Mucosa of descending colon (tissue), 3 donors: ENCODE measurements at regions not wholly inside any gene's neighbourhood (a gene's known extent, or its start where the extent isn't known, plus 50 kb on each side); places are given as distances from the start of the nearest gene placed in this dataset.

ENCODE experiments used
- ATAC-seq: fragments of 200-7000 bp; cut with Tn5 transposase; one replicate; pipeline ENCODE4 v1.9.1; 2020; ENCODE audit warnings: mild to moderate bottlenecking, moderate library complexity
- DNase-seq, 3 donors: peaks; one replicate each; pipeline ENCODE4 v3.0.0-alpha.2; 2020
- H3K36me3 ChIP-seq: fragments of 200-600 bp; one replicate; pipeline ENCODE4 v1.8.0; 2021; ENCODE audit warnings: low read depth, mild to moderate bottlenecking
- H3K4me1 ChIP-seq: fragments of 200-600 bp; one replicate; pipeline ENCODE4 v1.8.0; 2021; ENCODE audit warnings: low read depth, mild to moderate bottlenecking
- H3K4me3 ChIP-seq: fragments of 200-600 bp; one replicate; pipeline ENCODE4 v1.8.0; 2021; ENCODE audit warnings: mild to moderate bottlenecking
- H3K9me3 ChIP-seq: fragments of 200-600 bp; one replicate; pipeline ENCODE4 v1.8.0; 2021; ENCODE audit warnings: mild to moderate bottlenecking
- intact Hi-C, 2 donors: fragments of 100-400 bp; cut with DNase I in 1 of 2; cut with micrococcal nuclease in 1 of 2; formaldehyde crosslinking; loops; one replicate each; pipeline versions ENCODE4 v1.11.0 to v1.11.1; 2022; cut with DNase I, micrococcal nuclease
- TF ChIP-seq, protein P1 (sequence below): fragments of 200-600 bp; IDR thresholded peaks from one replicate; pipeline ENCODE4 v1.8.0; 2022; ENCODE audit warnings: antibody characterized with exemption, mild to moderate bottlenecking
- donor health status: DM: no; HTN: no; CAD: no; lungs with moderate emphysema.
- donor health status: DM: no; HTN: no; CAD: no.
- donor health status: DM: no; HTN: yes; CAD: no.

DNA sequence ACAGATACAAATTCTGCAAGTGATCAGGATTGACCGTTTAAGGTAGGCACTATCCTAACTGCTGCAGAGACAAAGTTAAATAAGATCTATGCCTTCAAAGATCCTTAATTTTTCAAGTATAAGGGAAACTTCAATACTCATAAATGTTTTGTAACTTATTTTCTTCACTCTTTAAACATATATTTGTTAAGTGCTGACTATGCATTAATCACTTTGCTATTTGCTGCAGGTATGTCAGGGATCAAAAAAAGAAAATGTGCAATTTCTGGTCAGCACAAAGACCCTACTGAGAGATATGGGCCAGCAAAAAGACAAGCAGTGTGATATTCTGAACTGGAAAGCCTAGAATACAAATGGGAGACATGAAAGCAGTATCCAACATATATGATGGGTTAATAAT, 756.1 kb upstream of the PCDH9 start:
- no peaks in the 10 kb centered on the region for H3K4me1 ChIP-seq
- intact Hi-C loops, result no loop called here
- no peak for ATAC-seq
- H3K36me3 ChIP-seq, result no peaks in the 10 kb centered on the region
- H3K4me3 ChIP-seq, result no peak overlapping the region
- TF ChIP-seq, protein P1, sequence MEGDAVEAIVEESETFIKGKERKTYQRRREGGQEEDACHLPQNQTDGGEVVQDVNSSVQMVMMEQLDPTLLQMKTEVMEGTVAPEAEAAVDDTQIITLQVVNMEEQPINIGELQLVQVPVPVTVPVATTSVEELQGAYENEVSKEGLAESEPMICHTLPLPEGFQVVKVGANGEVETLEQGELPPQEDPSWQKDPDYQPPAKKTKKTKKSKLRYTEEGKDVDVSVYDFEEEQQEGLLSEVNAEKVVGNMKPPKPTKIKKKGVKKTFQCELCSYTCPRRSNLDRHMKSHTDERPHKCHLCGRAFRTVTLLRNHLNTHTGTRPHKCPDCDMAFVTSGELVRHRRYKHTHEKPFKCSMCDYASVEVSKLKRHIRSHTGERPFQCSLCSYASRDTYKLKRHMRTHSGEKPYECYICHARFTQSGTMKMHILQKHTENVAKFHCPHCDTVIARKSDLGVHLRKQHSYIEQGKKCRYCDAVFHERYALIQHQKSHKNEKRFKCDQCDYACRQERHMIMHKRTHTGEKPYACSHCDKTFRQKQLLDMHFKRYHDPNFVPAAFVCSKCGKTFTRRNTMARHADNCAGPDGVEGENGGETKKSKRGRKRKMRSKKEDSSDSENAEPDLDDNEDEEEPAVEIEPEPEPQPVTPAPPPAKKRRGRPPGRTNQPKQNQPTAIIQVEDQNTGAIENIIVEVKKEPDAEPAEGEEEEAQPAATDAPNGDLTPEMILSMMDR, result no peak
- H3K9me3 ChIP-seq, result no peaks in the 10 kb centered on the region
- no peak for DNase-seq

DNA sequence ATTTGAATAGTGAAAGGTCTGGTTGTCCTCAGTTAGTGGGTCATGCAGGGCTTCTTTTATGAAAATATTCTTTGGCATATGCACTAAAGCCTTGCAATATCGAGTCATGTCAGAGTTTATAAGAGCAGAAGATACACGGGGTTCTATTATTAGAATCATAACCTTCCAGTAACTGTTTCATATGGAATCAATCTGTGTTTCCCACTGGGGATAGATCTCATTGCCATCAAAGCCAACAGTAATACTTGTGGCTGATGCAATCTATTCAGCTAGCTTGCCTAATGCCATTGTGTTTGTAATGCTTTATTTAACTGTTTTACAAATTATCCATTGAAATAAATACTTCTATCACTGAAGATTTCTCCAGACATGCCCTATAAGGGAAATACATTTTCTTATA, 746.9 kb upstream of the PCDH9 start:
- DNase-seq, result no peak
- Histone ChIP-seq H3K36me3 (no peaks in the 10 kb centered on the region), H3K4me1 (no peaks in the 10 kb centered on the region), H3K9me3 (no peaks in the 10 kb centered on the region), H3K4me3 (no peak overlapping the region)
- no peak for ATAC-seq
- TF ChIP-seq, protein P1, result no peak
- intact Hi-C loops, result no loop called here

DNA sequence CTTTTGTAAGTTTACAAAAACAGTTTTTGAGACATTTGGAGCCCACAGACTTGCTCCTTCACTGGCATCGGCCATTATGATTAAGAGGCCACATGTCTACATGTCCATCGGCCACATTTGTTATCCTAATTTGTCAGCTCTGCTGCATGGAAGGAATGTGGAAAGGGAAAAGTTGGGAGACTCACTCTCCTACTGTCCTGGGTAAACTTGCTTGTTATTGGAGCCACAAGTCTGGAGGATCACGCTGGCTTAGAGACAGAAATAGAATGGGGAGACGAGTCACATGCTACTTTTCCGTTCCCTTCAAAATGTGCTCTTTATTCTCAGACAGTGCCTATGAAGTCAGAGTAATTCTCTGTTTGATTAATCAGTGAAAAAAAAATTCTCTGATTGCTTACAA, 741.2 kb upstream of the PCDH9 start:
- H3K36me3 ChIP-seq, result no peaks in the 10 kb centered on the region
- no peak for ATAC-seq
- H3K4me3 ChIP-seq, result no peak overlapping the region
- H3K9me3 ChIP-seq, result no peaks in the 10 kb centered on the region
- intact Hi-C loops, result no loop called here
- TF ChIP-seq, protein P1, result no peak
- no peaks in the 10 kb centered on the region for H3K4me1 ChIP-seq
- DNase-seq, result no peak

DNA sequence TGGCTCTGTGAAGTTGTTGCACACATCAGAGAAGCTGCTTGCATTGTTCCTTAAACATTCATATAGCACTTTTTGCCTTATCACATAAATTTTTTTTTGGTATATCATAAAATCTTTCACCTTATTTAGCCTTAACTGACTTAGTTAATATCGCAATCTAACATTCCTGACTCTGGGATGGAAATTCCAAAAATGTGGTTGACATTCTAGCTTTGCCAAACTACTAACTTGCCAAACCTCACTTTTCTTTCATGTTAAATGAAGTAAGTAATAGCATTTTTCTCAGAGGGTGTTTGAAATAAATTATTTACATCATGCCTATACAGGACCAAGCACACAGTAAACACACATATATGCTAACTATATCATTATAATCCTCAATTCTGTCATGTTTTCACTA, 736.9 kb upstream of the PCDH9 start:
- H3K4me1 ChIP-seq, result no peaks in the 10 kb centered on the region
- intact Hi-C loops, result no loop called here
- TF ChIP-seq, protein P1, result no peak
- H3K36me3 ChIP-seq, result no peaks in the 10 kb centered on the region
- H3K4me3 ChIP-seq, result no peak overlapping the region
- ATAC-seq (no peak), DNase-seq (no peak)
- no peaks in the 10 kb centered on the region for H3K9me3 ChIP-seq

DNA sequence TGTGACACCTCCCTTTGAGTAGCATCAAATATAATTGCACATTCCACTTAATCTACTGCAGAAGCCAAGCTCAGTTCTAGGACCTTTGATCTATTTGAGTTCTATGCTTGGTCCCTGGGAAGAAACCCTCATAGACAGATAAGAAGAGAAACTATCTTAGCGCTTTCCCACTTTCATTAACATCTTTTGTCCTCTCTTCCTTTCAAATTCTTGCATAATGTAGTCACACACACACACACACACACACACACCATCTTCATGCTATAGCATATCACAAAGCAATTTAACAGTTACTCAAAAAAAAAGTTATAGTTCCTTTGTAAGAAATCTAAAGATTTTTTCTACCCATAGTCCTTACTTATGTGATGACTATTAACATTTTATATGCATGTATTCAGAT, 735.9 kb upstream of the PCDH9 start:
- ATAC-seq, result no peak
- Histone ChIP-seq H3K4me1 (no peaks in the 10 kb centered on the region), H3K9me3 (no peaks in the 10 kb centered on the region), H3K4me3 (no peak overlapping the region), H3K36me3 (no peaks in the 10 kb centered on the region)
- DNase-seq, result no peak
- TF ChIP-seq, protein P1, result no peak
- intact Hi-C loops, result no loop called here

DNA sequence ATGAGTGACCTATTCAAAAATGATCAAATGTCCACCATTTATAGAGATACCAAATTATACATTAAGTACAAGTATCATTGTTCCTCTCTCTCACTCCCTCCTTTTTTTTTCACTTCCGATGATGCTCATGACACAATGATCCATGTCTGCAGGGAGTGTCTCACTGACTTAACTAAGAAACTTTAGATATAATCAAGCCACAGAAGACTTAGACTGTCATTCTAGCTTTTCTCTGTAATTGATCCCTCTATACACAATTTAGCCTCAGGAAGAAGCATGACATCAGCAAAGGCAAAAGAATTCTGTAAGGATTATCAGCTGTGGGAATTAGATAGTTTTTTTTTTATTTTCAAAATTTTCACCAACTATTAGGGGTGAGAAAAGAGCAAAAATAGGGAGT, 734.9 kb upstream of the PCDH9 start:
- no peak for DNase-seq
- H3K4me1 ChIP-seq, result no peaks in the 10 kb centered on the region
- H3K9me3 ChIP-seq, result no peaks in the 10 kb centered on the region
- no peak for ATAC-seq
- TF ChIP-seq, protein P1, result no peak
- no peak overlapping the region for H3K4me3 ChIP-seq
- no peaks in the 10 kb centered on the region for H3K36me3 ChIP-seq
- intact Hi-C loops, result no loop called here
